ENCODE measurements at regions not wholly inside any gene's neighbourhood (a gene's known extent, or its start where the extent isn't known, plus 50 kb on each side); places are given as distances from the start of the nearest gene placed in this dataset.

DNA sequence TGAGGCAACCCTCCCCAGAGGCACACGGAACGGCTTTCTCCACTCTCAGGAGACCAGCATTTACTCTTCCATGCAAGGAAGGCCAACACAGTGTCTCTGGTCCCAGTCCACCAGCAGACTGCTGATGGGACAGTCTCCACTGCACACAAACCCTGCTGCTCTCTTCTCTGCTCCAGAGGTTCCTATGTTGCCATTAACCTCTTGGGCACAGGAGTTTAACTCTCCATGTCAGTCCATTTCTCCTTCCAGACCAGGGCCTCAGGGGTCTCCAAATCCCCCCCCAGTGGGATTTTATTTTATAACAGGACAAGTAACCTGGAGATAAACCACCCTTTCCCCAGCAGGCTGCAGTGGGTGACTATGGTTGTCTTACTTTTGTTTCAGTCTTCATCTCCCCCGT, 452.5 kb downstream of the GADD45G start:
- DNase-seq = no peak
- Mint-ChIP-seq H3K4me3 (no peak overlapping the region), H3K9me3 (no peaks in the 10 kb centered on the region), H3K27ac (no peak overlapping the region), H3K36me3 (no peaks in the 10 kb centered on the region), H3K4me1 (no peaks in the 10 kb centered on the region), H3K27me3 (ENCODE audit: low read depth in 3 of 3) (peaks cover 3 to 7% (median 4%) of the 10 kb centered on the region in 3 donors)

DNA sequence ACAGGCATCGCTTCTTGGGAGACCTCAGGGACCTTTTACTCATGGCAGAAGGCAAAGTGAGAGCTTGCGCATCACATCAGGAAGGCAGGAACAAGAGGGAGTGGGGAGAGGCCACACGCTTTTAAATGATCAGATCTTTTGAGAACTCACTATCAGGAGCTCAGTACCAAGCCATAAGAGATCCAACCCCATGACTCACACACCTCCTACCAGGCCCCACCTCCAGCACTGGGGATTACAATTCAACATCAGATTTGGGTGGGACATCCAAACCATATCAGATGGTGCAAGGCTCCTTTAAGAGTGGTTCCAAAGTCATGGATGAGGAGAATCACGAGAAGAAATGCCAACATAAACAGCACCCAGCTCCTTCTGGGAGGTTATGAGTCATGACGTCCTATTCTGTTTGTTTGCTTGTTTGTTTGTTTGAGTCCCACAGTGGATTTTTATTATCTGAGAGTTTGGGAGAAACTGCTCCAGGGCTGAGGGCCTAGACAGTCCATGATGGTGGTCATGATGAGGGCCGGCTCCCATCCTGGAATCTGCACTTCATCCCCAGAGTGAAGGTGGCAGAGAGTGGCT, 453.5 kb downstream of the GADD45G start:
- H3K4me1 Mint-ChIP-seq = no peaks in the 10 kb centered on the region
- DNase-seq = no peak
- no peaks in the 10 kb centered on the region for H3K9me3 Mint-ChIP-seq
- H3K27me3 Mint-ChIP-seq (ENCODE audit: low read depth in 3 of 3) = peaks cover 3 to 7% (median 4%) of the 10 kb centered on the region in 3 donors
- no peak overlapping the region for H3K27ac Mint-ChIP-seq
- no peak overlapping the region for H3K4me3 Mint-ChIP-seq
- no peaks in the 10 kb centered on the region for H3K36me3 Mint-ChIP-seq

DNA sequence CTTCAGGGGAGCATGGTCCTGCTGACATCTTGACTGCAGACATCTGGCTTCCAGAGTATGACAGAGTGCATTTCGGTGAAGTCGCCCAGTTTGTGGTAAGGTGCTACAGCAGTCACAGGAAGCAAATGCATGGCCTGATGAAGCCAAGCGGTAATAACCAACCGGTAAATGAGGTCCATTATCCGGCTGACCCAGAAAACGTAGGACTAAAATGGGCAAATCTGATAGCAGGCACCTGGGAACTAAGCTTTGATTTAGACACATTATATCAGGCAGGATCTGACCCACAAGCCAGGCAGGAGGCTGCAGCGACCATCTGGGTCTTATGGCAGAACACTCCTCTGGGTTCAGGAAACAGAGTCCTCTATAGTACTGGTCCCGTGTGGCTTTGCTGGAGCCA, 454.6 kb downstream of the GADD45G start:
- no peak overlapping the region for H3K4me3 Mint-ChIP-seq
- H3K27ac Mint-ChIP-seq = no peak overlapping the region
- no peaks in the 10 kb centered on the region for H3K4me1 Mint-ChIP-seq
- no peaks in the 10 kb centered on the region for H3K9me3 Mint-ChIP-seq
- H3K36me3 Mint-ChIP-seq = no peaks in the 10 kb centered on the region
- H3K27me3 Mint-ChIP-seq (ENCODE audit: low read depth in 3 of 3) = peaks cover 3 to 11% (median 3%) of the 10 kb centered on the region in 3 donors
- DNase-seq = no peak

DNA sequence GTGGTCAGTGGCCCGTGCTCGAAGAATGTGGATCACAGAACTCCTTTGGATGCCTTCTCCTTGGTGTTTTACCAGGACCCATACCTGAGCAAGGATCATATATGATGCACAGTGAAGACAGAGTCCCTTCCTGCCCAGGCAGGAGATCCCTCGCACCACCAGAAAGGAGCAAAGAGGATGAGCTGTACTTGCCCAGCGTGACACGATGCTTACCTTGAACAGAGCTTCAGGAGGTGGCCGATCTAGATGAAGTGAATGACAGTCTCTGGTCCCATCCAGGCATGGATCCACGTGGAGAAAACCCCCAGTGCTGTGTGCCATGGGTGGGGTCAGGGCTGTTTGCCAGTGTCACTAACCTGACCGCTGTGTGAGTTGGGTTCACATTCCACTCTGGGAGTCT, 455.4 kb downstream of the GADD45G start:
- Mint-ChIP-seq H3K27ac (no peak overlapping the region), H3K4me1 (no peaks in the 10 kb centered on the region), H3K27me3 (ENCODE audit: low read depth in 3 of 3) (peaks cover 5 to 9% (median 8%) of the 10 kb centered on the region in 3 donors), H3K36me3 (no peaks in the 10 kb centered on the region), H3K4me3 (no peak overlapping the region), H3K9me3 (no peaks in the 10 kb centered on the region)
- no peak for DNase-seq

DNA sequence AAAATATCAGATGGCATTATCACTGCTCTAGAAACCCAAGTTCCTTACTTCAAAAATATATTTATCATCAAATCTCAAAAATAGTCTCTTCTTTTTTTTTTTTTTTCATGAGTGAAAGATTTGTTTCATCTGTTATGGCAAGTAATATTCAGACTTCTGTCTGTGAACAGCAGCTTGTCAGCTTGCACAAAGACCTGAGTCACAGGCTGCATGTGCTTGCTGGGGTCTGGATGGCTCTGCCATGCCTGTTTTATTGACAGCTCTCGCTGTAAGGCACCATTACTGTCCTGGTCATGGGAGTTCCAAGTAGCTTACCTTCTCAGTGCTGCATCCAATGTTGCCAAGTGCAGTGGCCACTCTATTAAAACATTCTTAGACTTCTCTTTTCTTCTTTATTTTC, 456.4 kb downstream of the GADD45G start:
- Mint-ChIP-seq H3K36me3 (no peaks in the 10 kb centered on the region), H3K27me3 (ENCODE audit: low read depth in 3 of 3) (peaks cover 3 to 7% (median 6%) of the 10 kb centered on the region in 3 donors), H3K27ac (no peak overlapping the region), H3K4me3 (no peak overlapping the region), H3K4me1 (no peaks in the 10 kb centered on the region), H3K9me3 (no peaks in the 10 kb centered on the region)
- no peak for DNase-seq

DNA sequence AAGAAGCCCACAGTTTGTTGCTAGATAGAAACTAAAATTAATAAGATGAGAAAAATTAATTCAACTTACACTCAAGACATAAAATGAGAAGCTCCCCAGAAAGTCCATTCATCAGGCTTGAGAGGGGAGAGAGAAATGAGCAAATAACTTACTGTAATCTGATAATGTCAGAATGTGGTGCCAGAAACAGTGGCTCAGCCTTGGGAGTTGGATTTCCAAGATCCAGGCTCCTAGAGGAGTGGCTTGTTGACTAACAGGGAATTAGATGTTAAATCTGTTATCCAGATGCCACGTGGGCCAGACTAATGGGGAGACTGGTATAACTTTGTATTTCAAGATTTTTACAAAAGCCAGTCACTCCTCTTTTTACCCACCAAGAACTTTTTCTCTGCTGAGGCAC, 458.2 kb downstream of the GADD45G start:
- no peak overlapping the region for H3K27ac Mint-ChIP-seq
- no peak for DNase-seq
- H3K36me3 Mint-ChIP-seq = no peaks in the 10 kb centered on the region
- no peaks in the 10 kb centered on the region for H3K4me1 Mint-ChIP-seq
- H3K27me3 Mint-ChIP-seq (ENCODE audit: low read depth in 3 of 3) = peaks cover 3 to 11% (median 5%) of the 10 kb centered on the region in 3 donors
- H3K4me3 Mint-ChIP-seq = no peak overlapping the region
- H3K9me3 Mint-ChIP-seq = no peaks in the 10 kb centered on the region

DNA sequence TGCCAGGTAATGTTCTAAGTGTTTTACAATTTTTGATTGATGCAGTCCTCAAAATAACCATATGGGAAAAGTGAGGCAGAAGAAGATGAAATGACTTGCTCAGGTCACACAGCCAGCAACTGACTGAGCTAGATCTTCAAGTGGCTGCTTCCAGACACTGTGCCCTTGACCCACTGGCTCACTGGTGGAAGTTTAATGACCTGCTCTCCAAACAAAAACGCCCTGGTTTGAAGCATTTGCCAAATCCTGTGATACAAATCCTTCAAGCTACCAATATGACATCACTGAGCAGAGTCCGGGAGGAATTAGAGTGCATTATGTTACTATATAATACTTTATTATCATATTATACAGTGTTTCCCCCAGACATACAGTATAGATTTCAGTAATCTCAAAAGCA, 459.4 kb downstream of the GADD45G start:
- H3K4me1 Mint-ChIP-seq = no peaks in the 10 kb centered on the region
- no peak overlapping the region for H3K27ac Mint-ChIP-seq
- no peaks in the 10 kb centered on the region for H3K36me3 Mint-ChIP-seq
- H3K27me3 Mint-ChIP-seq (ENCODE audit: low read depth in 3 of 3) = peaks cover 5 to 11% (median 6%) of the 10 kb centered on the region in 3 donors
- no peak for DNase-seq
- no peaks in the 10 kb centered on the region for H3K9me3 Mint-ChIP-seq
- no peak overlapping the region for H3K4me3 Mint-ChIP-seq

DNA sequence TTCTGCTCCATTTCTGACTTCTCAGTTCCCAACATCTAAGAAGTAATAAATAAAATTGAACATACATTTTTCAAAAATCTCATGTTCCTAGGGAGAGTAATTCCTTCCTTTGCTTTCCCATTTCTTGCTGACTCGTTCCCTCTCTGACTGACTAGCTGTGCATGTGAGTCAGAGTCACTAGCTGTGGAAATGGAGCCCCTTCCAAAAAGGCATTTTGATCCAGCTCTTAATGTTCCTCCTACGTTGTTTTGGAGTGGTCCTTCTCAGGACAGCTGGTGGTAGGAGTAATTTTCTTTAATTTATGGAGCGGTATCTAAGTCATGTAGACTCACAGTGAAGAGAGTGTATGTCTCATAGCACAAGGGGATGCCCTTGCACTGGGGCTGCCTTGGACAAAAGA, 460.2 kb downstream of the GADD45G start:
- Mint-ChIP-seq H3K4me3 (no peak overlapping the region), H3K27ac (no peak overlapping the region), H3K36me3 (no peaks in the 10 kb centered on the region), H3K4me1 (no peaks in the 10 kb centered on the region), H3K27me3 (ENCODE audit: low read depth in 3 of 3) (peaks cover 6 to 11% (median 6%) of the 10 kb centered on the region in 3 donors), H3K9me3 (no peaks in the 10 kb centered on the region)
- DNase-seq = no peak

DNA sequence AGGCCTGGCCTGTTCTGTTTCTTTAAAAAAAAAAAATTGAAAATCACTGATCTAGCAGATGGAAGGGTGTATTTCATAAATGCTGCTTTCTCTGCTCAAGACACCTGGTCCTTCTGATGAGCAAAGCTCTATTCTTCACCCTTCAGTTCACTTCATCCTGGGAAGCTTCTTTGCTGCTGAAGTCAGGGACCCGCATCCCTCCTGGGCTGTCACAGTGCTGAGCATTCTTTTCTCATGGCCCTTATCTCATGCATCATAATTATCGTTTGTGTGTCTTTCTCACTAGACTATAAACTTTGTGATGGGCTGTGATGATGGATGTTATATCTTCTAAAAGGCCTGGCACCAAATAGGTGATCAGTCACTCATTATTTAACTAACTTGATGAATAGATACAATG, 461.0 kb downstream of the GADD45G start:
- Mint-ChIP-seq H3K27me3 (ENCODE audit: low read depth in 3 of 3) (peaks cover 6 to 19% (median 6%) of the 10 kb centered on the region in 3 donors), H3K4me1 (no peaks in the 10 kb centered on the region)

DNA sequence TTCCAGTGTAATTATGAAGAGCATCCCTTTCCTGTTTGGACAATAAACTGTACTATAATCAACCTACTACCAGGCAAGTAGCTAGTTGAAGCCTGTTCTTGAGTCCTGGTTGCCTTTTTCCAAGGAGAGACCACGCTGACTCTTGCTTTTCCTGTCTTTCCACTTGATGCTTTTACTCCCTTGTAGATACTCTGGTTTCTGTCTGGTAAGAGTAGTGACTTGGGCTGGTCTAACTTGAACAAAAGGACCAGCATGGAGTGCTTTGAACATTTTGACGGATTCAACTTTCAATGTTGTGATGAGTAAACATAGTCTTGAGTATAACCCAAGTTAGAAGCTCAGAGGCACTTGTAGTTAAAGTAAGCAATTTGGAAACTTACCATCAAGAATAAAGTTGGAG, 464.3 kb downstream of the GADD45G start:
- peaks cover 6 to 26% (median 13%) of the 10 kb centered on the region in 3 donors for H3K27me3 Mint-ChIP-seq (ENCODE audit: low read depth in 3 of 3)

More for the DNA sequence above, 461.0 kb downstream of the GADD45G start:
- no peak overlapping the region for H3K4me3 Mint-ChIP-seq
- H3K27ac Mint-ChIP-seq = no peak overlapping the region
- no peak for DNase-seq
- no peaks in the 10 kb centered on the region for H3K36me3 Mint-ChIP-seq
- H3K9me3 Mint-ChIP-seq = no peaks in the 10 kb centered on the region

DNA sequence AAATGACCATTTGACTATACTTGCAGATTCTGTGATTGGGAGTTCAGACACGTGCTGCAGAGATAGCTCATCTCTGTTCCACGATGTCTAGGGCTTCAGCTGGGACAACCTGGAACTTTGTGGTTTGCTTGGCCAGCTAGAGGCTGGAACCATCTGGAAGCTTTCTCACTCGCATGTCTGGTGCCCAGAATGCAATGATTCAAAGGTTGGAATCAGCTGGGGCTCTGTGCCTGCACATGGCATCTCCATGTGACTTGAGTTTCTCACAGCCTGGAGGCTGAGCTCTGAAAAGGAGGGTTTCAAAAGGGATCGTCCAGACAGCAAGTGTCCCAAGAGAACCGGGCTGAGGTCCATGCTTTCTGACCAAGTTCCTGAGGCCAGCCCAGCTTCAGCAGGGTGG, 465.2 kb downstream of the GADD45G start:
- no peak overlapping the region for H3K4me3 Mint-ChIP-seq
- no peaks in the 10 kb centered on the region for H3K36me3 Mint-ChIP-seq
- no peak overlapping the region for H3K27ac Mint-ChIP-seq
- no peaks in the 10 kb centered on the region for H3K4me1 Mint-ChIP-seq
- no peak for DNase-seq
- peaks cover 3 to 24% (median 14%) of the 10 kb centered on the region in 3 donors for H3K27me3 Mint-ChIP-seq (ENCODE audit: low read depth in 3 of 3)
- no peaks in the 10 kb centered on the region for H3K9me3 Mint-ChIP-seq

More for the DNA sequence above, 464.3 kb downstream of the GADD45G start:
- H3K27ac Mint-ChIP-seq = no peak overlapping the region
- no peaks in the 10 kb centered on the region for H3K4me1 Mint-ChIP-seq
- H3K9me3 Mint-ChIP-seq = no peaks in the 10 kb centered on the region
- H3K4me3 Mint-ChIP-seq = no peak overlapping the region
- no peaks in the 10 kb centered on the region for H3K36me3 Mint-ChIP-seq
- DNase-seq = no peak

DNA sequence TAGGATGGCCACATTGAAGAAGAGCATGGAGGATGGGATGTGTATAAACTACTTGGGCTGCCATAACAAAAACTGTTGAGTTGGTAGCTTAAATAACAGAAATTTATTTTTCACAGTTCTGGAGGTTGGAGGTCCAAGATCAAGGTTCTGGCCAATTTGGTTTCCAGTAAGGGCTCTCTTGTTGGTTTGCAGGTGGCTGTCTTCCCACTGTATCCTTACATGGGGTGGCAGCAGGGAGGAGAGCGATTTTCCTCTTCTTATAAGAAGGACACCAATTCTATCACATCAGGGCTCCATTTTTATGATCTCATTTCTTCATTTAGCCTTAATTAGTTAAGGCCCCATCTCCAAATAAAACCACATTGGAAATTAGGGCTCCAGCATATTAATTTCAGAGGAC, 465.7 kb downstream of the GADD45G start:
- no peak overlapping the region for H3K4me3 Mint-ChIP-seq
- H3K27ac Mint-ChIP-seq = no peak overlapping the region
- H3K27me3 Mint-ChIP-seq (ENCODE audit: low read depth in 3 of 3) = peaks cover 2 to 24% (median 14%) of the 10 kb centered on the region in 3 donors
- no peak for DNase-seq
- H3K4me1 Mint-ChIP-seq = no peaks in the 10 kb centered on the region
- no peaks in the 10 kb centered on the region for H3K9me3 Mint-ChIP-seq
- H3K36me3 Mint-ChIP-seq = no peaks in the 10 kb centered on the region

DNA sequence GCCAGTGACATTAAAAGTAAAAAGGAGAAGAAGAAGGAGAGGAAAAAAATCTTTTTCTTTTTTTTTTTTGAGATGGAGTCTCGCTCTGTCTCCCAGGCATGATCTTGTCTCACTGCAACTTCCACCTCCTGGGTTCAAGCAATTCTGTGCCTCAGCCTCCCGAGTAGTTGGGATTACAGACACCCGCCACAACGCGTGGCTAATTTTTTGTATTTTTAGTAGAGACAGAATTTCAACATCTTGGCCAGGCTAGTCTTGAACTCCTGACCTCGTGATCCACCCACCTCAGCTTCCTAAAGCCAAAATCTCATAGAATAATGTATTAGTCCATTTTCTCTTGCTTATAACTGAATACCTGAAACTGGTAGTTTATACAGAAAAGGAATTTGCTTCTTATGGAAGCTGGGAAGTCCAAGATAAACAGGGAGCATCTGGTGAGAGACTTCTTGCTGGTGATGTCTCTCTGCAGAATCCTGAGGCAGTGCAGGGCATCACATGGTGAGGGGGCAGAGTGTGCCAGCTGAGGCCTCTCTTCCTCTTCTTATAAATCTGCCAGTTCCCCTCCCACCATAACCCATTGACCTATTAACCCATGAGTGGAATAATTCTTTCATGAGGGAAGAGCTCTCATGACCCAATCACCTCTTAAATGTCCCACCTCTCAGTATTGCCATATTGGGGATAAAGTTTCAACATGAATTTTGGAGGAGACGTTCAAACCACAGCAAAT, 466.3 kb downstream of the GADD45G start:
- Mint-ChIP-seq H3K27me3 (ENCODE audit: low read depth in 3 of 3) (peaks cover 2 to 24% (median 14%) of the 10 kb centered on the region in 3 donors), H3K36me3 (no peaks in the 10 kb centered on the region), H3K4me1 (no peaks in the 10 kb centered on the region), H3K4me3 (no peak overlapping the region), H3K9me3 (no peaks in the 10 kb centered on the region), H3K27ac (no peak overlapping the region)
- DNase-seq = no peak

DNA sequence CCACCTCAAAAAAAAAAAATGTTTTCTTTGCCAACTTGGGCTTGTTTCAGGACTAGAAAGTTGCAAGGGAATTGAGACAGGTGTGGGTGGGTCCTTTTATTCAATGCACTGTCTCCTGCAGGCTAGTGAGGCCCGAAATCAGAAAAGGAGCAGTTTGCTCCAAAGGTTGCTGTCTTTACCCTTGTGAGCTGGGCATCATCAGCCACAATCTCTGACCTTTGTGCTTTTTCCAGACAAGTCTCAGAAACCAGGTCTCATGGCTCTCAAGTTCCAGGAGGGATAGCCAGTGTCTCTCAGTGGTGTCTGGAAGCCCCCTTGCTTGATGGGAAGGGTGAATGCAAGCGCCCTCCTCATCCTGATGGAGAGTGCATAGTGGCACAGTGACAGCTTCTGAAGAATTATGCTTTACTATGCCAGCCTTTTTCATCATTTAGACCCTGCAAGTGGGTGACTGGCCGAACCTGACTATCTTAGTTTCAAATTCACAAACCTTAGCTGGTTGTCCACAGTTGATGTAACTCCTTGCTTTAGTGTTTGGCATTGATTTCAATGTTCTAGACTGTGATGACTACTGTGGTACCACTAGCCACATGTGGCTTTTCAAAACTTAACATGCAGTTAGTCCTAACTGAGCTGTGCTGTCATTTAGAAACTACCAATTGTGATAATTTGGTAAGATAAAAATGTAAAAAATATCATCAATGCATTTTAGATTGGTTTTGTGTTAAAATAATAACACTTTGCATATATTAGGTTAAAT, 468.6 kb downstream of the GADD45G start:
- Mint-ChIP-seq H3K27me3 (ENCODE audit: low read depth in 3 of 3) (peaks cover 4 to 32% (median 15%) of the 10 kb centered on the region in 3 donors), H3K4me3 (no peak overlapping the region), H3K9me3 (no peaks in the 10 kb centered on the region), H3K36me3 (no peaks in the 10 kb centered on the region), H3K4me1 (no peaks in the 10 kb centered on the region), H3K27ac (no peak overlapping the region)
- DNase-seq = no peak
